IPS-18a (cell line): ENCODE measurements at regions not wholly inside any gene's neighbourhood (a gene's known extent, or its start where the extent isn't known, plus 50 kb on each side); places are given as distances from the start of the nearest gene placed in this dataset.

ENCODE experiments used
- H3K27ac ChIP-seq: one replicate; pipeline ENCODE4 v1.5.1; 2013; ENCODE audit warnings: low read length
- H3K27me3 ChIP-seq: one replicate; pipeline ENCODE4 v1.6.1; 2013; ENCODE audit warnings: mild to moderate bottlenecking, low read length; ENCODE audit not compliant: control insufficient read depth, insufficient read depth
- H3K36me3 ChIP-seq: one replicate; pipeline ENCODE4 v1.6.1; 2013; ENCODE audit warnings: low read depth, low read length; ENCODE audit not compliant: control insufficient read depth
- H3K4me1 ChIP-seq: one replicate; pipeline ENCODE4 v1.6.1; 2013; ENCODE audit warnings: low read depth, low read length; ENCODE audit not compliant: control insufficient read depth
- H3K4me3 ChIP-seq: one replicate; pipeline ENCODE4 v1.5.1; 2013; ENCODE audit warnings: low read length
- H3K9ac ChIP-seq: one replicate; pipeline ENCODE4 v1.6.1; 2013; ENCODE audit warnings: mild to moderate bottlenecking, low read length, moderate library complexity
- H3K9me3 ChIP-seq: one replicate; pipeline ENCODE4 v1.6.1; 2013; ENCODE audit warnings: low read depth, low read length; ENCODE audit not compliant: control insufficient read depth

GRCh38 chr14:53437858-53438257, 284.7 kb upstream of the DDHD1 start:
- H3K36me3 ChIP-seq: no peaks in the 10 kb centered on the region
- no peak overlapping the region for H3K4me3 ChIP-seq
- no peaks in the 10 kb centered on the region for H3K9me3 ChIP-seq
- no peaks in the 10 kb centered on the region for H3K27me3 ChIP-seq
- no peak overlapping the region for H3K27ac ChIP-seq
- H3K4me1 ChIP-seq: no peaks in the 10 kb centered on the region
- no peak overlapping the region for H3K9ac ChIP-seq

DNA sequence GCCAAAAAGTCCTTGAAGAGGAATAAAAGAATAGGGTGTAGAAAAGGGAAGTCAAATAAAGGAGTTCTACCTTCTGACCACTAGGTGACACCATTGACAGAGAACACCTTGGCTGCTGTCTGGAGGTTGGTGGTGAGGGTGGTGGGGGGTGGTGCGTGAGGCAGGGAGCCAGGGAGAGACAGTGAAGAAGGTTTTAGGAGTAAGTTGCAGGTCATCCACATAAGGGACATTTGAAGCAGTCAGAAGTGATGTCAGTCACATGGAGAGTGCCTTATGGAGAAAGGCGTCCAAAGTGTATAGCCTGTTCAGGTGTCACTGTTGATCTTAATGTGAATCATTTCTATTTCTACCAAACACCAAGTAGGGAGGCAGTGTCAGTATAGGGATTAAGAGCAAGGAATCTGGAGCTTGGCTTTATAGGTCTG, 279.3 kb upstream of the DDHD1 start:
- H3K27me3 ChIP-seq: no peaks in the 10 kb centered on the region
- no peaks in the 10 kb centered on the region for H3K36me3 ChIP-seq
- H3K9me3 ChIP-seq: no peaks in the 10 kb centered on the region
- no peak overlapping the region for H3K9ac ChIP-seq
- no peaks in the 10 kb centered on the region for H3K4me1 ChIP-seq
- H3K4me3 ChIP-seq: no peak overlapping the region
- no peak overlapping the region for H3K27ac ChIP-seq

DNA sequence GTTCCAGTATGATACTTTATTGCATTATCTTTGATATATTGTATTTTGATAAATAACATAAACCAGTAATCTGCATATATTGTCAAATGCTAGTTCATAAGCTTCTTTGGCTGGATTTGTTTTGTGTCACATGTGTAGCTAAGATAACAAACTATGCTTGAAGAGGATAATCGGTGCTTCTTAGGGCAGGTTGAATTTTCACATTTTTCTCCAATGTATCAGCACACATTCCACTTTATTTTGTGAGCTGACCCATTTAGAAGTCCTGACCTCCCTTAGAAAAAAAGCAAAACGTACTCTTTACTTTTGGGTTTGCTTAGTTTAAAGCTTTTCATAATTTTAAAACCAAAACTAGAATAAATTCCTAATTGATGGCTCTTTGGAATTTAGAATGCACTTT, 277.7 kb upstream of the DDHD1 start:
- H3K4me3 ChIP-seq: no peak overlapping the region
- no peaks in the 10 kb centered on the region for H3K27me3 ChIP-seq
- H3K27ac ChIP-seq: no peak overlapping the region
- H3K4me1 ChIP-seq: no peaks in the 10 kb centered on the region
- no peak overlapping the region for H3K9ac ChIP-seq
- H3K9me3 ChIP-seq: no peaks in the 10 kb centered on the region
- H3K36me3 ChIP-seq: no peaks in the 10 kb centered on the region

GRCh38 chr14:53412819-53413675, 259.9 kb upstream of the DDHD1 start:
- Histone ChIP-seq H3K9ac (no peak overlapping the region), H3K27me3 (no peaks in the 10 kb centered on the region), H3K4me1 (no peaks in the 10 kb centered on the region), H3K9me3 (peaks cover 3% of the 10 kb centered on the region), H3K36me3 (no peaks in the 10 kb centered on the region), H3K4me3 (no peak overlapping the region), H3K27ac (no peak overlapping the region)

GRCh38 chr14:53411125-53411524, 258.0 kb upstream of the DDHD1 start:
- no peaks in the 10 kb centered on the region for H3K36me3 ChIP-seq
- H3K27me3 ChIP-seq: no peaks in the 10 kb centered on the region
- H3K27ac ChIP-seq: no peak overlapping the region
- H3K9ac ChIP-seq: no peak overlapping the region
- H3K9me3 ChIP-seq: no peaks in the 10 kb centered on the region
- no peak overlapping the region for H3K4me3 ChIP-seq
- H3K4me1 ChIP-seq: no peaks in the 10 kb centered on the region

DNA sequence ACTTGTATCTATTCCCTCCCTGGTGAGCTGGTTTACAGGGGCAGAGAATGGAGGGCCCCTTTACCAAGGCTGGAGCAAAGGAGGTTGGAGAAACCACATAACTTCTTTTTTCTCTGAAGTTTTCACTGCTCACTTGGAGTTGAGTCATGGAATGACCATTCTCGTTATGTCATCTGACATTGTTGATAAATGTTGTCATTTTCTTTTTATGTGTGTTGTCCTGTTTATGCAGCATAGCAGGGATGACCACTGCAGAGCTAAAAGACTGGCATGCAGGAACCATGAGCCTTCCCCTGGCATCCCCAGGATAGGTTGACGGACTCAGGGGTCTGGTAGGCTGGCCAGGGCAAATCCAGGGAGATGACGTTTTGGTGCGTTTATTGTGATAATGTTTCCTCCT, 256.8 kb upstream of the DDHD1 start:
- H3K27me3 ChIP-seq: no peaks in the 10 kb centered on the region
- no peak overlapping the region for H3K27ac ChIP-seq

GRCh38 chr14:53409289-53409688, 256.2 kb upstream of the DDHD1 start:
- Histone ChIP-seq H3K9me3 (no peaks in the 10 kb centered on the region), H3K4me1 (no peaks in the 10 kb centered on the region), H3K27me3 (no peaks in the 10 kb centered on the region)

More for the DNA sequence above, 256.8 kb upstream of the DDHD1 start:
- H3K9me3 ChIP-seq: no peaks in the 10 kb centered on the region
- H3K36me3 ChIP-seq: no peaks in the 10 kb centered on the region
- H3K4me3 ChIP-seq: no peak overlapping the region
- H3K4me1 ChIP-seq: no peaks in the 10 kb centered on the region
- no peak overlapping the region for H3K9ac ChIP-seq

DNA sequence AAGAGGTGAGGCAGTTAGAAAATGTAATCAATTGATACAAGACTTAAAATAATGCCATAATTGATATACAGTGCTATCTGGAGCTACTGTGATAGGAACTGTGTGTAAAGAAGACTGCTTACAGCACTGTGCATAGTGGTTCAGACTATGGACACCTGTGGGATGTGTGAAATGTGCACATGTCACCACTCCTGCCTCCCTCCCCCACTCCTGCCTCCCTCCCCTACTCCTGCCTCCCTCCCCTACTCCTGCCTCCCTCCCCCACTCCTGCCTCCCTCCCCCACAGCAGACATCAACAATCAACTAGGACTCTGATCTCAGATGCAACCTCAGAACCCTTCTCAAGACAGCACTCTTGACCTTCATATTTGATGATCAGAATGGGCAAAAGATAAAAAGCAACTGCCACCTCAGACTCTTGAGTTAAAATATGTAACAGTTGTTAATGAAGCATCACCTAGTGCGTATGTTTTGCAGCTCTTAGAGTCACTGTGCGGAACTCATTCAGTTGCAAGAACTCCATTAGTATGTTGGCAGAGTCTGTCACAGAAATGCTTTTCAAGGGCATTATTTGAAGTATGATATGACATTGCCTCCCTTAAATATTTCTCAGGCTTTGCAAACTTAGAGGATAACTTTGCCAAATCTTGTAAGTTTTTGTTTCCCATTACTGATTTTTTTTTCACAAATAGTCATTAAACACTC, 255.2 kb upstream of the DDHD1 start:
- Histone ChIP-seq H3K9ac (no peak overlapping the region), H3K27me3 (no peaks in the 10 kb centered on the region), H3K36me3 (no peaks in the 10 kb centered on the region), H3K4me3 (no peak overlapping the region), H3K4me1 (no peaks in the 10 kb centered on the region), H3K27ac (no peak overlapping the region), H3K9me3 (no peaks in the 10 kb centered on the region)

More at GRCh38 chr14:53409289-53409688, 256.2 kb upstream of the DDHD1 start:
- Histone ChIP-seq H3K36me3 (no peaks in the 10 kb centered on the region), H3K9ac (no peak overlapping the region), H3K4me3 (no peak overlapping the region), H3K27ac (no peak overlapping the region)

GRCh38 chr14:53406519-53406918, 253.4 kb upstream of the DDHD1 start:
- Histone ChIP-seq H3K36me3 (no peaks in the 10 kb centered on the region), H3K4me1 (no peaks in the 10 kb centered on the region), H3K9me3 (no peaks in the 10 kb centered on the region)

GRCh38 chr14:53401646-53402045, 248.5 kb upstream of the DDHD1 start:
- H3K27me3 ChIP-seq: no peaks in the 10 kb centered on the region

More at GRCh38 chr14:53406519-53406918, 253.4 kb upstream of the DDHD1 start:
- no peaks in the 10 kb centered on the region for H3K27me3 ChIP-seq
- no peak overlapping the region for H3K27ac ChIP-seq
- H3K9ac ChIP-seq: no peak overlapping the region
- no peak overlapping the region for H3K4me3 ChIP-seq

GRCh38 chr14:53399057-53399456, 245.9 kb upstream of the DDHD1 start:
- Histone ChIP-seq H3K27ac (no peak overlapping the region), H3K36me3 (no peaks in the 10 kb centered on the region), H3K9me3 (peaks cover 11% of the 10 kb centered on the region), H3K4me1 (no peaks in the 10 kb centered on the region), H3K27me3 (no peaks in the 10 kb centered on the region), H3K4me3 (no peak overlapping the region), H3K9ac (no peak overlapping the region)

More at GRCh38 chr14:53401646-53402045, 248.5 kb upstream of the DDHD1 start:
- H3K4me1 ChIP-seq: no peaks in the 10 kb centered on the region
- no peak overlapping the region for H3K27ac ChIP-seq
- no peaks in the 10 kb centered on the region for H3K9me3 ChIP-seq
- no peak overlapping the region for H3K9ac ChIP-seq
- H3K36me3 ChIP-seq: no peaks in the 10 kb centered on the region
- H3K4me3 ChIP-seq: no peak overlapping the region
